Fibroblast of skin of abdomen (primary cell): ENCODE measurements at regions not wholly inside any gene's neighbourhood (a gene's known extent, or its start where the extent isn't known, plus 50 kb on each side); places are given as distances from the start of the nearest gene placed in this dataset.

Source experiments
- DNase-seq: peaks from one replicate; pipeline ENCODE4 v3.0.0-alpha.2; 2013

DNA sequence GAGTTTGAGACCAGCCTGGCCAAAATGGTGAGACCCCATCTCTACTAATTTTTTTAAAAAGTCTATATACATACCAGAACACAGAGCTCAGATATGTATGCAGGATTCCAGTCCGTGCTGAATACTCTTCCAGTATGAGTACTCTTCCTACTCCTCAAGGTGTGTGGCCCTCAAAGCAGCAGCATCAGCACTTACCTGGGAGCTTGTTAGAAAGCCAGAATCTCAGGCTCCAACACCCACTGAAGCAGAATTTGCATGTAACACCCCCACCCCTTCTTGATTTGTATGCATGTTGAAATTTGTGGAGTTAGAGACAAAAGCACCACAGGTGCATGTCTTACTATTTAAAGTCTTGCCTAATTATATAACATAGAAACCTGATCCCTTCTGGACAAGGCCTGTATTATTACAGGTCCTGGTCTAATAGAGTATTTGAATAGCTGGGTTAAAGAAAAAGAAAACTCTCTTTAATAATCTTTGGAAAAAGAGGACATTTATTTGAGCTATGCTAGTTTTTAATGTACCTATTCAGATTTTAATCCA is 50.3 kb upstream of the NFE2L2 start:
- DNase-seq = no peak

DNA sequence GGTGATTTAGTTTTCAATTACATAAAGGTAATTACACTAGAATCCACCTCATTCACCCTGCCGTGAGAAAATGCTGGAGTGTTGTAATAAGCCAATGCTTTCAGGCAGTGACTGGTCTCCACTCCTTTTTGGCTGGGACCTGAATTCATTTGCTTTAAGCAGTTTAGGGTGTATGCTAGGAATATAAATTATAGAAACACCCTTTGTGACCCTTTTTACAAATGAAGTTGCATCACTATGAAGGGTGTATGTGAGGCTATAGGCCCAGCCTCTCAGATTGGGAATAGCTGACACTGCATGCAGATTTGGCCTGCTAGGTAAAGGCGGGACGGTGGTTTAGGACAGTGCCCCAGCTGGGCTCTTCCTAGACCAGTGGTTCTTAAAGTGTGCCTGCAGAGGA is 50.8 kb upstream of the NFE2L2 start:
- no peak for DNase-seq

DNA sequence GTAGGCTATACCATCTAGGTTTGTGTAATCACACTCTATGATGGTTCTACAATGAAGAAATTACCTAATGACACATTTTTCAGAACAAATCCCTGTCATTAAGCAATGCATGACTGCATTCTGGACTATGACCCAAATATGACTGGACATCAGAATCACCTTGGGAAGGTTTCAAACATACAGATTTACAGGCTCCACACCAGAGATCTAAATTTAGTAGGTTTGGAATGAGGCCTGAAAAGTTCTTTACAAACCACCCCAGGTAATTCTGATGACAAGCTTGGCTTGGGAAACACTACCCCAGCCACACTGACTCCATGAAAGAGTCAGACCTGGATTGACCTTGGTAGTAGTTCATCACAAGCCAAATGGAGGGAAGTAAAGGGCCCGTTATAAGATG is 52.2 kb upstream of the NFE2L2 start:
- no peak for DNase-seq

DNA sequence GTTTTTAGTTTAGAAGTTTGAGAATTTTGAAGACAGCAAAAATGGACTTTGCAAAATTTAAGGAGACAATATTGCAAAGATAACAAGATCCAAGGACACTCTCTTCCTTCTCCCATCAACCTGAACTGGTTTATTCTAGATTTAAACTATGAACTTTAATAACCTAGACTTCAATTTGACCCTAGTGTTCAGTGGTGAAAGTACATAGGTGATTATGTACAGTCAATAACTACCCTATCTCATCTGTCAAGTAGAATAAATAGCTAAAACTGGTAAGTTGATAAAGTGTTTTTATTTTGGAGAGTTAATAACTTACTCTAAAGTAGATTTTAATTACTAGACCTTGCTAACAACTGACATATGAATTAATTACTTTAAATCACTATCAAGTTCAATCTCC is 52.9 kb upstream of the NFE2L2 start:
- DNase-seq = no peak

DNA sequence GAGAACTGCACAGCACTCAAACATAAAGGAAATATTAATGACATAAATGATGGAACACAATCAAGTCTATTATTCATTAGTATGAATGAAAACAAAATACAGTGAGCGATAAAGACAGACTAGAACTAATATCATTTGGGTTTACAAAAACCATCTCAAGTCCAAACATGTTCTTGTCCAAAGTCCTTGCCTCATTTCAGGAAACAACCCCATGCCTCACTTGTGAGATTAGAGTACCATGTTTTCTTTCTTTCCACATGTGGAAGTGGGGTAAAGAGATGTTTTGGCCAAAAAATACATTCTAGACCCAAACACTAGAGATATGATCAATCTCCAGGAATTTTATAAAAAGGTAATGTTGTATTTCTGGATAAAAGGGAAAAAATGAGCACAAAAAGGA is 53.3 kb upstream of the NFE2L2 start:
- DNase-seq = no peak

DNA sequence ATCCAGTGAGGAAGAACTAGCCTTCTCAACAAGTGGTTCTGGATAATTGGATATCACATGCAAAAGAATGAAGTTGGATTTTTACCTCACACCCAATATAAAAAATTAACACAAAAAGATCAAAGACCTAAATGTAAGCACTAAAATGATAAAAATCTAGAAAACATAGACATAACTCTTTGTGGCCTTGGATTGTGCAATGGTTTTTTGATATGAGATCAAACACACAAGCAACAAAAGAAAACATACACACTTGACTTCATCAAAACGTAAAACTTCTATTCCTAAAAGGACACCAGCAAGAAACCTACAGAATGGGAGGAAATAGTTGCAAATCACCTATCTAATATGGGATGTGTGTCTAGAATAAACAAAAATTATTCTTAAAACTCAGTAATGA is 54.1 kb upstream of the NFE2L2 start:
- no peak for DNase-seq

DNA sequence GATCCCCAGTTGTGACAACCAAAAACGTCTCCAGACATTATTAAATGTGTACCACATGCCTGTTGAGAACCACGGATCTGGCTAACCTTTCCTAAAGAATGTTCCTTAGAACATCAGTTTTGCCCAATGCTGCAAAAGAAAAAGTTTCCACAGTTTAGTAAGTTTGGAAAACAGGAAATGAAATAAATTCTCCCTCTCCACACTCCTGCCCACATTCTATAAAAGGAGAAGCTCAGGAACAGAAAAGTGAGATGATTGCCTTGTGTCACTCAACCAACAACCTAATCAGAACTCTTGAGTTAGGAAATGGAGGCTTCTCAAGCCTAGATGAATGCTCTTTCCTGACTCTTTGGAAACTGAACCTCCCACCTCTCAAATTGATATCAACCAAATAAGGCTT is 56.1 kb upstream of the NFE2L2 start:
- no peak for DNase-seq

DNA sequence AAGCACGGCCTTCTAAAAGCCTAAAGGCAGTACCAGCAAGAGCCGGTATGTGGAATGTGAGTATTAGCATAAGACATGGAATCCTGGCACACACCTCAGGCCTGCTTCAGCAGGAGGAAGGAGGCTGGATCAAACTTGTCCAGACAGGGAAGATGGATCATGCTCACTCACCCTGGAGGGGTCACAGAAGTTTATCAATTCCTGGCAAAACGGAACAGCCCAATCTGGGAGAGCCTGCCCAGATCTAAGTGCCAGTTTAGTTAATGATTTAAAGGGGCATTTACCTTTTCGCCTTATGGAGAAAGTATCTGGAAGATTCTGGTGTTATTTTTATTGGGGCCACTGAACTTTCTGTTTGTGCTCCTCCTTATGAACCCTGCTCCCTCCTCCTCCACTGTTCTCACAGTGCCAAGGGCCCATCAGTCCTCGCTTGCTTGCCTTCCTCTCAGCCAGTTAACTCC is 58.3 kb upstream of the NFE2L2 start:
- DNase-seq = no peak

DNA sequence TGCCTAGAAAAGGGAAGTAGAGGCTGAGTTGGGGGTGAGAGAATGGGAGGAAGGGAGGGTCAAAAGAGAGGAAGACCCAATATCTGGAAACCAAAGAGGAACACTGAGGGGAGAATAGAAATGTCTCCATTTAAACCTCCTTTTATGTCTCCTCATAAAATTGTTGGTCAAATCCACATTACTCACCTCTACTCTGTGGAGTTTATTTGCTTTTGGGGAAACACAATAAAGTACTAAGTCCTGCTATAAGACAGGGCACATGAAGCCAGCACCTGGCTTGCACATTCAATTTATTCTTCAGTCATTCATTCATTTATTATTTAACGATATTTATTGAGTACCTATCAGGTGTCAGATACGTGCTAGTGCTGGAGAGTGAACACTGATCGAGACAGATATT is 60.3 kb upstream of the NFE2L2 start:
- no peak for DNase-seq

DNA sequence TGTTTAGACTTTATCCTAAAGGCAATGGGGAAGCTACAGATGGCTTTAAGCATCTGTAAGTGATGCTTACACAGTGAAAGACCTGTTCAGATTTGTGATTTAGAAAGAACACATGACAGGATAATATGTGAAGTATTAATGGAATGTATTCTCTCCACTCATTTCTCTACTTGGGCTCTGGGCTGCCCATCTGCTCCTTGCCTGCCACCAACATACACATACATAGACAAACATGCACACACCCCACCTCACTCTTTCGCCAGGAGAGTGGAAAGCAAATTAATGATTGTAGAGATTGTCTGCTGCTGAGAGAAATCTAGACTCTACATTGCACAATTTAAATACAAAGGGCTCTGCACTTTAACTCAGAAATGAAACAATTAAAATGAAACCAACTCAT is 61.0 kb upstream of the NFE2L2 start:
- peak; percentile 82 for DNase-seq

DNA sequence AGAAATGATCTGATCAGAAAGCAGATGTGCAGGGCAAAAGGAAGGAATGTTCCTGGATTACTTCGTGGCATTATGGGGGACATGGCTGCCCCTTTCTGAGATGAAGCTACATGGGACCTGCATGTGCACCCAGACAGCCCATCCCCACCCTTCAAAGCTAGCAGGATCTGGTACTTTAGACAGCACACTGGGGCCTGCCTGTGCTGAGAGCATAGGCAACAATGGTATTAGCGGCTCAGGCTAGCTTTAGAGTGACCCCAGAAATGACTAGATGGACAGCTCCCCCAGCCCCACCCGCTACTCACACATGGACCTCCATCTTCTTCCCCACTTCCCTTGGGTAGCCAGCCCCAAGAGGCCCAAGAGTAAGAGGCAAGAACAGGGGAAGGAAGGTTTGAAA is 61.5 kb upstream of the NFE2L2 start:
- no peak for DNase-seq

DNA sequence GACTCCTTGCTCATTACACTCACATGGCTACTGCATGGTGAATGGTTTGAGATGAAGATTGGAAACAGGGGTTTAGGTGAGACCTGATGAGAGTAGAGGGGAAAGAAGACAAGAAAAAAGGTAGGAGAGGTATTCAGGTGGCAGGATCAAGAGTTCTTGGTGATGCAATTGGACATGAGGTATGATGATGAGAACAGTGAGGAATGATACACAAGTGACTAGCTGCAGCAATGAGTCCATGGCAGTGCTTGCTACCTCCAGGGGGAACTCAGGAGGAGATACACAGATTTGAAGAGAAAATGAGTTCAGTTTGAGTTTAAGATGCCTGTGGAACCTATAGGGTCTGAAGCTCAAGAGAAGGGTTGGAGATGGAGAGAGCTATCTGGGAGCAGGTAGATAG is 62.1 kb upstream of the NFE2L2 start:
- no peak for DNase-seq

DNA sequence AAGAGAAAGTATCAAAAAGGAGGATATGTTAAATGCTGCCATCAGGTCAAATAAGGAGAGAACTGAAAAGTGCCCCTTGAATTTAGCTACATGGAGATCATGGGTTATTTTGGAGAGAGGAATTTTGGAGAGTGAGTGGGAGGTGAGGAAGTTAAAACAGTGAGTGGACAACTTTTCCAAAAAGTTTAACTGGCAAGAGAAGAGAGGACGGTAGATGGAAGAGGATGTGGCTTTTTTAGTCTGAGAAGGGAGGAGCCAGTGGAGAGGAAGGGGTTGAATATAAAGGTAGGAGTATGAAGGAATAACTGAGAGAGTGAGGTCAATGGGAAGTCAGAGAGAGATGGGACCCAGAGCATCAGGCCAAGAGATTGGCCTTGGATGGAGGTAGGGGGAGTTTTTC is 62.5 kb upstream of the NFE2L2 start:
- no peak for DNase-seq

DNA sequence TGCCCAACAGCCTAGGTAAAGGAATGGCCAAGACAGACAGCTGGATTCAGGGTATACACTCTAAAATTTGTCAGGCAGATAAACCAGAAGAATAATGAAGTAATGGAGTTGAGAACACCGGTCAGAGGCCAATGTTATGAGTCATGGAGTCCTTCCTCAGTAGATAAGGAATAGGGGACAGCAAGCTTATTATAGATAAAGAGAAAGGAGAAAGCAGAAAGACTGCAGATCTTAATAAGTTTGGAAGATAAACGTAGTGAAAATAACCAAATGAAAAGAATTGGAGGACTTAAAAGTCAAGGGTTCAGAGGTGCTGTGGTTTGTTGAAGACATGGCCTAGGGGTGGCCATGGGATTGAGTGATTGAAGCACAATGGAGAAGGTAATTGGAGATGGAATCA is 63.5 kb upstream of the NFE2L2 start:
- DNase-seq = no peak

DNA sequence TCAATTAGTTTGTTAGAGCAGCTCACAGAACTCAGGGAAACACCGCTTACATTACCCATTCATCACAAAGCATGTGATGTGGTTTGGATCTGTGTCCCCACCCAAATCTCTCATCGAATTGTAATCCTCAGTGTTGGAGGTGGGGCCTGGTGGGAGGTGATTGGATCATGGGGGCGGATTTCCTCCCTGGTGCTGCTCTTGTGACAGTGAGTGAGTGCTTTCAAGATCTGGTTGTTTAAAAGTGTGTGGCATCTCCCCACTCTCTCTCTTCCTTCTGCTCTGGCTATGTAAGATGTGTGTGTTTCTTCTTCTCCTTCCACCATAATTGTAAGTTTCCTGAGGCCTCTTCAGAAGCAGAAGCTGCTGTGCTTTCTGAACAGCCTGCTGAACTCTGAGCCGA is 63.5 kb upstream of the AGPS start:
- DNase-seq = no peak

DNA sequence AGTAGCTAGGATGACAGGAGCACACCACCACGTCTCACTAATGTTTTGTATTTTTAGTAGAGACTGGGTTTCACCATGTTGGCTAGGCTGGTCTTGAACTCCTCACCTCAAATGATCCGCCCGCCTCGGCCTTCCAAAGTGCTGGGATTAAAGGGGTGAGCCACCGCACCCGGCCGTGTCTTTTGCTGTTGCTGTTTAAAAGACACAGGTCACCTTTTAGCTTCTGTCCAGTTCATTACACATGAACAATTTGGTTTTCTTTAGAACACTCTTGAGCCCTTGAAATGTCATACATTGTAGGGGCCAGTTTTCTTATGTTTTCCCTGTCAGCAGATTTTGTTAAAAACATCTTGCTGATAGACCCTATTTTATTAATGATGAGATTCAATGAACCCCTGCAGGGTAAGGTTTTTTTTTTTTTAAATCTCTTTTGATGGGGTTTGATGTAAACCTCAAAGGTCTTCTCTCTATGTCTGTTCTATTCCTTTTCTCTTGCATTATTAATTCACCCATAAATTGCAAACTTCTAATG is 61.0 kb upstream of the AGPS start:
- no peak for DNase-seq

DNA sequence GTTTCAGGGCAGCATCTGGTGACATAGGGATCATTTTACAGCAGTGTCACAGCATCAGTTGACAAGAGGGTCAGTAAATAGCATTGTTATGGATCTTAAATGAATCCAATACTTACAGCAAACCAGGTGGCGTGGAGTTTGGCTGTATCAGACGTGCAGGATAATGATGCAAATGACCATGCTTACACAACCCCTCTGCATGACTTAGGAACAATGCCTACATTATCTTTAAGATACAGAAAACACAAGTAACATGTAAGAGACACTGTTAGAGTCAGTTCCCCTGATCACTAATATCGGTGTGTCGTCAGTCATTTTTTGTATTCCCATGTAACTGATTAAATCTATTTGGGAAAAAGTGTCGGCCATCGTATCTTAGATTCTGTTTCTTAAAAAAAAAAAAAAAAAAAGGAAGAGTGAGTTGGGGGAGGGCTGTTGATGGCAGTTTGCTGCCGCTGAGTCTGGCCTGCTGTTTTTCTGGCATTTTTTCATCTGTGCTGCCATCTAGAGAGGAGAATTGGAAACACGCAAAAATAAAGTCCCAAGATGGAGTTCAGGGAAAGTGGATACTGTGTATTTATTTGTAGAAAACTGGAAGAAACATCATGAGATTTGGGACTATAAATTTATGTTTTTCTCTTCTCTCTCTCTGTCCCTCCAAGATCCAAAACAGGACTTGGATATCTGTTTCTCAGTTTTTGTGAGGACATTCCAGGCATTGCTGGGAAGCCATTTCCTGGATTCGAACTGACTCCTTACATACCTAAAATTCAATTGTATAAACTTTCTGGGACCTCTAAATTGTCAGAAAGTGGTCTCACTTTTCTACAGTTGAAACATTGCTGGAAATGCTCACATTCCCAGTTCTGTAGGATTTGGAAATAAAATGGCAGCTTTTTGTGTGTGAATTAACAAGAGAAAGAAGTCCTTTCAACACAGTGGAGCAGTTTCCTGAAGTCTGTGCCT is 60.3 kb upstream of the AGPS start:
- DNase-seq = peak; percentile 84

DNA sequence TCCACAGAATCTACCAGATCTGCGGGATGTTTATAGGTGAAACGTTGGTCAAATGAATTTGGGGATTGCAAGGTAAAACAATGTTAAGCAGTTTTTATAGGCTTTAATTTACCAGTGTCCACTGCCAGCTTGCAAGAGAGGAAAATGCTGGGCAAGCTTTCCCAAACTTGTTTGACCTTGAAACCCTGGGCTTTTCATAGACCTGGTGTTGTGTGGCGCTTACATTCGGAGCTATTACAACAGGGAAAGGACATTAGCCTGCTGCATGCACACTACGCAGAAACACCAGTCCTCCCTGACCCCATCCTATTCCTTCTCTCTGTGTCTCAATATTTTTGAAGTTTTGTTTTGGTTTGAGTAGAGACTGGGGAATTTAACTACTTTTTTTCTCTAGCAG is 59.6 kb upstream of the AGPS start:
- no peak for DNase-seq

DNA sequence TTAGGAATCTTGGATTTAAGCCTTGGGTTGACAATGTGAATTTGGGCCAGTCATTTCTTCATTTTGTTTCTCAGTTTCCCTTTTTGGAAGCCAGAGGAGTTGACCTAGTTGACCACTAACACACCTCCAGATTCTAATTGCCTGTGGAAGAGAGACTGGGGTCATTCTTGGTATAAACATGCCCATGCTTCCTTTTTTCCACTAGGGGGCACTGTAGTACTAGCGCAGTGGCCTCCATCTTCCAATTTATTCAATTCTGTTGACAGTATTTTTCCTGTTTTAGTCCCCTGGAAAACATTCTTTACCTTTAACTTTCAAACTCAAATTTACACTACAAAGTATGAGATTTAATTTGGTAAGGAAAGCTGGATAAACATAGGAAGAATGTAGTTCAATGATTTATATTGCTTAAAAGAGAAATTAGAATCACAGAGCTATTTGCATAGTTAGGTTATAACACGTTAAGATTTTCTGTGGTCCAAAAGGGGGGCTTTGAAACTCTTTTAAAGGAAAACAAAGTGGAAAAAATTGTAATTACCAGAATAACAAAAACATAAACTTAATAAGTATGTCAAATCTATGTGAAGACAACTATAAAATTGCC is 57.5 kb upstream of the AGPS start:
- DNase-seq = peak; percentile 60

DNA sequence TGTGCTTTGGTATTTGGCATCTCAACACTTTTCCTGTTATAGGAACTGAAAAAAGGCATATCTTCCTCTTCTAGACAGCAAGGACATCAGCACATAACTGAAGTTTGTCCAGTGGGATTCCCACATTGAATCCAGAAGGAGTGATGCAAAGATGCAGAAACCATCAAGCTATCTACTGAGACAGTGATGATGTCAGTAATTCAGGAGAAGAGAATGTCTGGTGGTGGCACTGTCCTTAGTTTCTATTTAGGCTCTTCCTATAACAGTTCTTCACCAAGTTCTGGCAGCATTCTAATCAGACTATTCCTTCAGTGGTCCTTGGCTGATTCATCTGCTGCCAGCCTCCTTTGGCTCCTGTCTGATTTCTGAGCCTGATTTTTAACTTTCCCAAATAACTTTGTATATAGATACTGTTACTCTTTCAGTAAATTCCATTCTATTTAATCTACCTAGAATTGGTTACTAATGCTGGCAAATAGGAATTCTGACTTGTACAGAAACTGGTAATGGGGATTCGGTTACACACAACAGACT is 56.6 kb upstream of the AGPS start:
- peak; percentile 63 for DNase-seq

DNA sequence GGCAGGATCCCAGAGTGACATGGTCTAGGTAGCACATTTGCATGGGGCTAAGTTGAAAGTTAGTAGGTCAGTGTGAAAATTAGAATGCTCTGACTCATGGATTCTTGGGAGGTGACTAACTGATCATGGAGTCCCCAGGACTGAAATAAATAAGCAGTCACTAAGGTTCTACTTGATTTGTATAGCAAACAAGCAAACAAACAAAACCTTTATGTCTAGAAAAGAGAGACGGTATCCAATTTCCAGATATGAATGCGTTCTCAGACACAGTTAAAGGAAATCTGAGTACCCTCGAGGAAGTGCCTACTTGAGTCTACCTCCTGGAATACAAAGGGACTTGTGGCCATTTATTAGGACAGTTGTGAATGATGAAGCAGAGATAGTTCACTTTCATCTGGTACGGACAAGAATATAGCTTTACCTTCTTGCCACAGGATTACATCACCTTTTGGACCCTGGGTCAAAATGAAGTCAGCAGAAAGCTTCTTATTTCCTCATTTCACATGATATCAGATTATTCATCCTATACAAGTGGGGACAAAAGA is 54.3 kb upstream of the AGPS start:
- DNase-seq = peak; percentile 69

DNA sequence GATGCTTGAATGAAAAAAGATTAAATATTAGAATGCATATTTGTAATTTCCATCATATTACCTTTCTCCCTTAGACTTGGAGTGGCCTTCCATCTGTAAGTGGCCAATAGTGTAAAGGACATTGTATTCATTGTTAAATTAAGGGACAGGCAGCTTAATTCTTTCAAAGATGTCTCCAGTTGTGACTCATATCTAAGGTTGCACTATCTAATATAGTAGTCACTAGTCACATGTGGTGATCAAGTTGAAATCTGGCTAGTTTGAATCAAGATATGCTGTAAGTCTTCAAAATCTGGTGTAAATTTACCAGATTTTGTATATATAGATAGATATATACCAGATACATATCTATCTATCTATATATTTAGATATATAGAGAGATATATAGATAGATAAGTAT is 52.4 kb upstream of the AGPS start:
- peak; percentile 13 for DNase-seq

DNA sequence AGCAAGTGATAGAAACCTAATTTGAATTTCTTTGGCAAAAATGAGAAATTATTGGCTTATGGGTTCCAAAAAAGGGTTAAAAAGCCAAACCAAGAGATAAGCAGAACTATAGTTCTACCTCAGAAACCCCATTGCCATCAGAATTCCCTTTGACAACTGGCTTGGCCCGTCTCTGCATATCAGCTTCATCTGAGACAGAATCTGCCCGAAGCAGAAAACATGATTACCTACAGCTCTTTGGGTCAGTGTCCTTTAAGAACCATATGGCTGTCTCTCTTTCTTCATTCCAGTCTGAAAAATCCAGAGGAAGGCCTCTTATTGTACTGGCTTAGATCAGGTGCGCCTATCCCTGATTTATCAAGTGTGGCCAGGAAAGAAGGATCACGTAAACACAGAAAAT is 49.8 kb upstream of the AGPS start:
- no peak for DNase-seq
